Epithelial cell of proximal tubule (primary cell): ENCODE measurements at regions not wholly inside any gene's neighbourhood (a gene's known extent, or its start where the extent isn't known, plus 50 kb on each side); places are given as distances from the start of the nearest gene placed in this dataset.

Source experiments
- DNase-seq: peaks from one replicate; pipeline ENCODE4 v3.0.0-alpha.2; 2011; ENCODE audit warnings: low read depth
- H3K4me3 ChIP-seq: 2 replicates; pipeline ENCODE4 v1.5.1; 2011; ENCODE audit warnings: low read depth, mild to moderate bottlenecking, low read length
- TF ChIP-seq, protein P1 (sequence below): conservative IDR thresholded peaks from 2 replicates; pipeline ENCODE4 v1.5.1; 2012; ENCODE audit warnings: low read depth, mild to moderate bottlenecking, low read length

DNA sequence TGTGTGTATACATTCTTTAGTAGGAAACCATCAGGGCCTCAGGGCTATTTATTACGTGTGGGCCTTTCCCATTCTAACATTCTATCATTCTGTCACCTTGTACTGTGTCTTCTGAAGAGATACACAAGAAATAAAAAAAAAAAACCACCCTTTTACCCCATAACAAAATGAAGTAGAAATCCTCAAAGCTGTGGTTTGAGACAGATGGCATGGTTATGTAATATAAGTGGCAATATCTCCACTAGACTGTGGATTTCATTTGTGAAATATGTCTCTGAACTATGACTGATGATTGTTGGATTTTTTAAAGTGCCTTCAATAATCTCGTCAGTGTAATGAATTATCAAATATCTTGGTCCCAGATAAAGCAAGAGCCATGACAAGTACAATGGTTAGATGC, 150.0 kb upstream of the BLID start:
- H3K4me3 ChIP-seq = no peak overlapping the region
- no peak for DNase-seq
- TF ChIP-seq, protein P1, sequence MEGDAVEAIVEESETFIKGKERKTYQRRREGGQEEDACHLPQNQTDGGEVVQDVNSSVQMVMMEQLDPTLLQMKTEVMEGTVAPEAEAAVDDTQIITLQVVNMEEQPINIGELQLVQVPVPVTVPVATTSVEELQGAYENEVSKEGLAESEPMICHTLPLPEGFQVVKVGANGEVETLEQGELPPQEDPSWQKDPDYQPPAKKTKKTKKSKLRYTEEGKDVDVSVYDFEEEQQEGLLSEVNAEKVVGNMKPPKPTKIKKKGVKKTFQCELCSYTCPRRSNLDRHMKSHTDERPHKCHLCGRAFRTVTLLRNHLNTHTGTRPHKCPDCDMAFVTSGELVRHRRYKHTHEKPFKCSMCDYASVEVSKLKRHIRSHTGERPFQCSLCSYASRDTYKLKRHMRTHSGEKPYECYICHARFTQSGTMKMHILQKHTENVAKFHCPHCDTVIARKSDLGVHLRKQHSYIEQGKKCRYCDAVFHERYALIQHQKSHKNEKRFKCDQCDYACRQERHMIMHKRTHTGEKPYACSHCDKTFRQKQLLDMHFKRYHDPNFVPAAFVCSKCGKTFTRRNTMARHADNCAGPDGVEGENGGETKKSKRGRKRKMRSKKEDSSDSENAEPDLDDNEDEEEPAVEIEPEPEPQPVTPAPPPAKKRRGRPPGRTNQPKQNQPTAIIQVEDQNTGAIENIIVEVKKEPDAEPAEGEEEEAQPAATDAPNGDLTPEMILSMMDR = no peak

DNA sequence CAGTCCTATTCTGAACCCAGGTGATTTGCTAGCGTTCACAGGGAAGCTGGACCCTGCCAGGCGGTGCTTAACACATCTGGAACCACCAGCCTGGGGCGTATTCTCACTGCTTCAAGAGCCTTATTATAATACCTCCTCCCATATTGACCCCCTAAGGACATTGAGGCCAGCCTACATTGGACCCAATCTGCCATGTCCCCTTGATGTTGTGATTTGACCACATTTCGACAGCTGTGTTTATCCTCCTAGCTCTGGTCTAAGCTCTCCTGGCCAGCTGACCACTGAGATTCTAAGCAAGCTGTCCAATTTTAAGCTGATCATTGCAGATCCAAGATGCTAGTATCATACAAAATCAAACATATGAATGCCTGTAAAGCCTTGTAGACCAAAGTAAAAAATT, 148.1 kb upstream of the BLID start:
- no peak overlapping the region for H3K4me3 ChIP-seq
- TF ChIP-seq, protein P1 = no peak
- DNase-seq = no peak

DNA sequence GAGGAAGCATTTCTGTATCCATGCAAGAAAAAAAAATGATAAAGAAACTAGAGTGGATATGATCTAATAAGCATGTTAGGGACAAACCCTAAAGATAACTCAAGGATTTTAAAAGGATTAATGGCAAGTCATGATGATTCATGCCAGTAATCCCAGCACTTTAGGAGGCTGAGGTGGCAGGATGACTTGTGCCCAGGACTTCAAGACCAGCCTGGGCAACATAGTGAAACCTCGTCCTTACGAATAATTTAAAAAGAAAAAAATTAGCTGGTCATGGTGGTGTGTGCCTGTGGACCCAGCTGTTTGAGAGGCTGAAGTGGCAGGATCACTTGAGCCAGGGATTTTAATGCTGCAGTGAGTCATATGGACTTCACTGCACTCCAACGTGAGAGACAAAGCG, 145.5 kb upstream of the BLID start:
- DNase-seq = no peak
- TF ChIP-seq, protein P1 = no peak
- H3K4me3 ChIP-seq = no peak overlapping the region

DNA sequence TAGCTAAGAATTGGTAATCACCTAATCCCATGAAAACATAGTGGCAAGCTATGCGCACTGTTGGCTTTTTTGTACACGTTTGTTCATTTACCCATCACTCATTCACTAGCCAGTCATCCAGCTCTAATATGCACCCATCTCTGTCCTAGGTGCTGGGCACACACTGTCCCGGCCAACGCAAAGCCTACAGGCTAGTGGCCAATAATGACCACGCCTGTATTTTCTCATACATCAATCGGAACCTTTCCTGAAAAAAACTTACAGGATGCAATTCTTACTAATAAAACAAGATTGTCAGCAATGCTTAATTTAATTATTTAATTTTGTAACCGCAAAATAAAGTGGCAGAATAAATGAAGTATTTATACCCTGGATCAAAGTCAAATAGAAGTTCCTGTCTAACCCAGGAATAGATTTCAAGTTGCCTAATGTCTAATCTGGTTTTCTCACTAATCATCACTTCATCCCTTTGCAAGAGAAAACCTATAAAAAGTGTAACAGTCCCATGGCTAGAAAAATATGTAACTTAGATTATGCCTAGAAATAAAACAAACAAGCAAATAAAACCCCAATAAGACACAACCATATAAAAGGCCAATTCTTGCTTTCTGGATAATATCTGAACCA, 143.3 kb upstream of the BLID start:
- TF ChIP-seq, protein P1 = no peak
- H3K4me3 ChIP-seq = no peak overlapping the region
- peak; percentile 7 for DNase-seq

DNA sequence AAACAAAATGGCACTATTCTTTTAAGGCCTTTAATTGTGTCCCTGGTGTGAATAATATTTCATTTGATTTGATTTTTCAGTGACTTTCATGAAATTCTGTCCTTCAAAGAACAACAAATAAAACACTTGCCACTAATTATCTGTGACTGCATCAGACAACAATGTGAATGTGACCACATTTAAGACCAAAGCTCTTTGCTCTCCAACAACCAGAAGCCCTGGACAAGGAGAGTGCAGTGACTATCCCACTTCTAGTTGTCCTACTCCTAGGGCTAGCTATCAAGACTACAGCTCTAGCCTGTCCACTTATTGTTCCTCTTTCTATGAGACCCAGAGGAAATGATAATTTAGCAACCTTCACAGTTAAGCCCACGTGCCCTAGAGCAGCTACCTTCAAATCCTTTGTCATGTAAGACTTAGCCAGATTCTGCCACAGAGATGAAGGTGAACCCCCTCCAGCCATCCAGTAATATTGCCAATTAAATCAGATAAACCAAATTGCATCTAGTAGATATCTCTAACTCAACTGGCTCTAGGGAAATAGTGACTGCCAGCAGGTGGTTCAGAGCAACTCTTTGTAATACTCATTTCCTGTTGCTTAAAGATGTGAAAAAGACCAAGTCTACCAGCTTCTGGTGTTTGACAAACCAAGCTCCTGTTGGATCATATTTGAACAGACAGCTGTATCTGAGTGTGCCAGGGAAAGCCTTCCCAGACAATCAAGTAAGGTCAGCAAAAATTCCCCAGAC, 142.6 kb upstream of the BLID start:
- TF ChIP-seq, protein P1 = no peak
- no peak for DNase-seq
- no peak overlapping the region for H3K4me3 ChIP-seq

DNA sequence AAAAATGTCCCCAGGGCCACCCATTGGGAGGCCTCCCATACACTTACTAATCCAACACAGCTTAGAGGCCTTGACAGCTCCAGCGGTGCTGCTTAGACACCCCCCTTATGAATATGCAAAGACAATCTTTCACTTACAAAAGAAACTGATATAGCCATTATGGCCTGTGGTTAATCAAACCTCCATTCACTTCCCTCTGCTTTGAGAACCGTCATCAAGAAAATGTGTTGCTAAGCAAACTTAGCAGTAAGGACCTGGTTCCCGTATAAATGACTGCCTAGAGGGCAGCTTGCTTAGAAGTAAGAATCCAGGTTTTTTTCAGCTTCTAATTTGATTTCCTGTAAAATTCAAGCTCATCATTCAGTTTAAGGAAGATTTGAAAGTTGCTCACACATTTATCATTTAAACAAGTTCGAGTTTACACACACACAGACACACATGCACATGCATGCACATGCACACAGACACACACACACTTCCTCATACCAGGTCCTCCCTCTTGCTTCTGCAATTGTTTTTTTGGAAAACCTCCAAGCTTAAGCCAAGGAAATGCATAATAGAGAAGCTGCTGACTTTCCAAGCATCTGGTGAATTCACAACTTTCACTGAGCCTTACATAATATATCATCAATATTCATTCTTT, 137.7 kb upstream of the BLID start:
- no peak overlapping the region for H3K4me3 ChIP-seq
- DNase-seq = no peak
- TF ChIP-seq, protein P1 = no peak
